ENCODE measurements at regions not wholly inside any gene's neighbourhood (a gene's known extent, or its start where the extent isn't known, plus 50 kb on each side); places are given as distances from the start of the nearest gene placed in this dataset.

- no peak for DNase-seq (ENCODE audit: low spot score)
- Histone ChIP-seq H3K27ac (replicated peaks; ENCODE audit: low read length) (no peak overlapping the region), H2BK15ac (ENCODE audit: low read length) (no peak overlapping the region), H3K4me1 (ENCODE audit: control insufficient read depth in 2 of 2, insufficient read depth in 1 of 2, low read depth in 1 of 2, low read length in 2 of 2) (peaks cover 0 to 6% of the 10 kb centered on the region in 2 donors), H3K14ac (ENCODE audit: low read length) (no peak overlapping the region), H3K9ac (ENCODE audit: low read depth, low read length, poor library complexity) (no peak overlapping the region), H3K4ac (ENCODE audit: low read length) (no peak overlapping the region), H3K27me3 (ENCODE audit: control insufficient read depth in 3 of 3, insufficient read depth in 3 of 3, low read depth in 1 of 3, low read length in 3 of 3) (no peaks in the 10 kb centered on the region), H2AK5ac (ENCODE audit: low read depth, low read length) (no peak overlapping the region), H2BK5ac (ENCODE audit: low read length) (no peak overlapping the region), H2BK12ac (ENCODE audit: low read length) (no peak overlapping the region), H4K91ac (ENCODE audit: low read depth, low read length, poor library complexity) (no peak overlapping the region), H3K4me3 (ENCODE audit: low read length in 2 of 2) (no peak overlapping the region), H3K4me2 (ENCODE audit: insufficient read depth, low read length, poor library complexity, severe bottlenecking) (no peak overlapping the region), H4K8ac (ENCODE audit: low read depth, low read length) (no peak overlapping the region), H2AFZ (ENCODE audit: low read length) (no peak overlapping the region), H3K36me3 (replicated peaks in 1 of 2; ENCODE audit: control insufficient read depth in 2 of 2, insufficient read depth in 2 of 2, low read length in 2 of 2) (no peaks in the 10 kb centered on the region), H3K23ac (ENCODE audit: low read depth, low read length, poor library complexity) (no peak overlapping the region), H2BK120ac (ENCODE audit: low read depth, low read length) (no peak overlapping the region), H3K79me1 (ENCODE audit: low read depth, low read length) (no peaks in the 10 kb centered on the region), H3K9me3 (replicated peaks in 1 of 2; ENCODE audit: control insufficient read depth in 2 of 2, insufficient read depth in 1 of 2, low read depth in 1 of 2, low read length in 2 of 2) (no peaks in the 10 kb centered on the region), H3K18ac (ENCODE audit: low read length) (no peak overlapping the region)
- no CpG with 5 or more reads among the region's 1 CpG for WGBS, 2 donors (ENCODE audit: extremely low coverage in 2 of 2, insufficient read length in 2 of 2, insufficient replicate concordance in 1 of 2)
Observed at GRCh38 chr2:21467280-21467818, 343.6 kb downstream of the TDRD15 start.

- Histone ChIP-seq H3K36me3 (replicated peaks in 1 of 2; ENCODE audit: control insufficient read depth in 2 of 2, insufficient read depth in 2 of 2, low read length in 2 of 2) (no peaks in the 10 kb centered on the region), H4K91ac (ENCODE audit: low read depth, low read length, poor library complexity) (no peak overlapping the region), H2BK5ac (ENCODE audit: low read length) (no peak overlapping the region), H3K4me2 (ENCODE audit: insufficient read depth, low read length, poor library complexity, severe bottlenecking) (no peak overlapping the region), H2BK120ac (ENCODE audit: low read depth, low read length) (no peak overlapping the region), H3K27ac (replicated peaks; ENCODE audit: low read length) (no peak overlapping the region), H3K9ac (ENCODE audit: low read depth, low read length, poor library complexity) (no peak overlapping the region), H3K18ac (ENCODE audit: low read length) (no peak overlapping the region), H3K4ac (ENCODE audit: low read length) (no peak overlapping the region), H2BK12ac (ENCODE audit: low read length) (no peak overlapping the region), H3K14ac (ENCODE audit: low read length) (no peak overlapping the region), H3K4me1 (ENCODE audit: control insufficient read depth in 2 of 2, insufficient read depth in 1 of 2, low read depth in 1 of 2, low read length in 2 of 2) (peaks cover 0 to 6% of the 10 kb centered on the region in 2 donors), H3K4me3 (ENCODE audit: low read length in 2 of 2) (no peak overlapping the region), H3K23ac (ENCODE audit: low read depth, low read length, poor library complexity) (no peak overlapping the region), H2BK15ac (ENCODE audit: low read length) (no peak overlapping the region), H3K27me3 (ENCODE audit: control insufficient read depth in 3 of 3, insufficient read depth in 3 of 3, low read depth in 1 of 3, low read length in 3 of 3) (no peaks in the 10 kb centered on the region), H2AFZ (ENCODE audit: low read length) (no peak overlapping the region), H3K79me1 (ENCODE audit: low read depth, low read length) (no peaks in the 10 kb centered on the region), H3K9me3 (replicated peaks in 1 of 2; ENCODE audit: control insufficient read depth in 2 of 2, insufficient read depth in 1 of 2, low read depth in 1 of 2, low read length in 2 of 2) (no peaks in the 10 kb centered on the region), H2AK5ac (ENCODE audit: low read depth, low read length) (no peak overlapping the region), H4K8ac (ENCODE audit: low read depth, low read length) (no peak overlapping the region)
- WGBS, 2 donors (ENCODE audit: extremely low coverage in 2 of 2, insufficient read length in 2 of 2, insufficient replicate concordance in 1 of 2), result no CpG with 5 or more reads among the region's 2 CpGs
- no peak for DNase-seq (ENCODE audit: low spot score)
Observed at GRCh38 chr2:21467910-21468309, 344.1 kb downstream of the TDRD15 start.

- no peak overlapping the region for H4K91ac ChIP-seq (ENCODE audit: low read depth, low read length, poor library complexity)
- no peak overlapping the region for H2AFZ ChIP-seq (ENCODE audit: low read length)
- H2BK5ac ChIP-seq (ENCODE audit: low read length), result no peak overlapping the region
- H3K9me3 ChIP-seq (replicated peaks in 1 of 2; ENCODE audit: control insufficient read depth in 2 of 2, insufficient read depth in 1 of 2, low read depth in 1 of 2, low read length in 2 of 2), result no peaks in the 10 kb centered on the region
- H3K27ac ChIP-seq (replicated peaks; ENCODE audit: low read length), result no peak overlapping the region
- no peak overlapping the region for H4K8ac ChIP-seq (ENCODE audit: low read depth, low read length)
- WGBS, 2 donors (ENCODE audit: extremely low coverage in 2 of 2, insufficient read length in 2 of 2, insufficient replicate concordance in 1 of 2), result no CpG with 5 or more reads among the region's 4 CpGs
- H3K4ac ChIP-seq (ENCODE audit: low read length), result no peak overlapping the region
- no peak overlapping the region for H3K18ac ChIP-seq (ENCODE audit: low read length)
- H3K14ac ChIP-seq (ENCODE audit: low read length), result no peak overlapping the region
- no peak overlapping the region for H2BK120ac ChIP-seq (ENCODE audit: low read depth, low read length)
- DNase-seq (ENCODE audit: low spot score), result no peak
- no peak overlapping the region for H2BK15ac ChIP-seq (ENCODE audit: low read length)
- no peak overlapping the region for H2BK12ac ChIP-seq (ENCODE audit: low read length)
- H3K27me3 ChIP-seq (ENCODE audit: control insufficient read depth in 3 of 3, insufficient read depth in 3 of 3, low read depth in 1 of 3, low read length in 3 of 3), result no peaks in the 10 kb centered on the region
- H3K23ac ChIP-seq (ENCODE audit: low read depth, low read length, poor library complexity), result no peak overlapping the region
- H3K4me2 ChIP-seq (ENCODE audit: insufficient read depth, low read length, poor library complexity, severe bottlenecking), result no peak overlapping the region
- no peaks in the 10 kb centered on the region for H3K79me1 ChIP-seq (ENCODE audit: low read depth, low read length)
- no peak overlapping the region for H3K4me3 ChIP-seq (ENCODE audit: low read length in 2 of 2)
- H3K4me1 ChIP-seq (ENCODE audit: control insufficient read depth in 2 of 2, insufficient read depth in 1 of 2, low read depth in 1 of 2, low read length in 2 of 2), result peaks cover 0 to 6% of the 10 kb centered on the region in 2 donors
- H2AK5ac ChIP-seq (ENCODE audit: low read depth, low read length), result no peak overlapping the region
- H3K36me3 ChIP-seq (replicated peaks in 1 of 2; ENCODE audit: control insufficient read depth in 2 of 2, insufficient read depth in 2 of 2, low read length in 2 of 2), result no peaks in the 10 kb centered on the region
- H3K9ac ChIP-seq (ENCODE audit: low read depth, low read length, poor library complexity), result no peak overlapping the region
Observed at GRCh38 chr2:21468624-21469023, 344.9 kb downstream of the TDRD15 start.

- H2BK15ac ChIP-seq (ENCODE audit: low read length), result no peak overlapping the region
- no peaks in the 10 kb centered on the region for H3K27me3 ChIP-seq (ENCODE audit: control insufficient read depth in 3 of 3, insufficient read depth in 3 of 3, low read depth in 1 of 3, low read length in 3 of 3)
- H2AK5ac ChIP-seq (ENCODE audit: low read depth, low read length), result no peak overlapping the region
- WGBS, 2 donors (ENCODE audit: extremely low coverage in 2 of 2, insufficient read length in 2 of 2, insufficient replicate concordance in 1 of 2), result no CpG with 5 or more reads among the region's 2 CpGs
- H2BK120ac ChIP-seq (ENCODE audit: low read depth, low read length), result no peak overlapping the region
- H3K27ac ChIP-seq (replicated peaks; ENCODE audit: low read length), result no peak overlapping the region
- no peak overlapping the region for H2BK5ac ChIP-seq (ENCODE audit: low read length)
- no peak overlapping the region for H3K18ac ChIP-seq (ENCODE audit: low read length)
- H4K91ac ChIP-seq (ENCODE audit: low read depth, low read length, poor library complexity), result no peak overlapping the region
- no peak overlapping the region for H2BK12ac ChIP-seq (ENCODE audit: low read length)
- H3K36me3 ChIP-seq (replicated peaks in 1 of 2; ENCODE audit: control insufficient read depth in 2 of 2, insufficient read depth in 2 of 2, low read length in 2 of 2), result no peaks in the 10 kb centered on the region
- no peak overlapping the region for H3K23ac ChIP-seq (ENCODE audit: low read depth, low read length, poor library complexity)
- no peak overlapping the region for H3K4ac ChIP-seq (ENCODE audit: low read length)
- no peak overlapping the region for H4K8ac ChIP-seq (ENCODE audit: low read depth, low read length)
- no peak for DNase-seq (ENCODE audit: low spot score)
- H3K9me3 ChIP-seq (replicated peaks in 1 of 2; ENCODE audit: control insufficient read depth in 2 of 2, insufficient read depth in 1 of 2, low read depth in 1 of 2, low read length in 2 of 2), result no peaks in the 10 kb centered on the region
- H3K9ac ChIP-seq (ENCODE audit: low read depth, low read length, poor library complexity), result no peak overlapping the region
- peaks cover 0 to 6% of the 10 kb centered on the region in 2 donors for H3K4me1 ChIP-seq (ENCODE audit: control insufficient read depth in 2 of 2, insufficient read depth in 1 of 2, low read depth in 1 of 2, low read length in 2 of 2)
- H3K14ac ChIP-seq (ENCODE audit: low read length), result no peak overlapping the region
- H3K4me2 ChIP-seq (ENCODE audit: insufficient read depth, low read length, poor library complexity, severe bottlenecking), result no peak overlapping the region
- no peak overlapping the region for H3K4me3 ChIP-seq (ENCODE audit: low read length in 2 of 2)
- H2AFZ ChIP-seq (ENCODE audit: low read length), result no peak overlapping the region
- no peaks in the 10 kb centered on the region for H3K79me1 ChIP-seq (ENCODE audit: low read depth, low read length)
Observed at GRCh38 chr2:21469158-21469557, 345.4 kb downstream of the TDRD15 start.
